ENCODE measurements at regions not wholly inside any gene's neighbourhood (a gene's known extent, or its start where the extent isn't known, plus 50 kb on each side); places are given as distances from the start of the nearest gene placed in this dataset.

DNA sequence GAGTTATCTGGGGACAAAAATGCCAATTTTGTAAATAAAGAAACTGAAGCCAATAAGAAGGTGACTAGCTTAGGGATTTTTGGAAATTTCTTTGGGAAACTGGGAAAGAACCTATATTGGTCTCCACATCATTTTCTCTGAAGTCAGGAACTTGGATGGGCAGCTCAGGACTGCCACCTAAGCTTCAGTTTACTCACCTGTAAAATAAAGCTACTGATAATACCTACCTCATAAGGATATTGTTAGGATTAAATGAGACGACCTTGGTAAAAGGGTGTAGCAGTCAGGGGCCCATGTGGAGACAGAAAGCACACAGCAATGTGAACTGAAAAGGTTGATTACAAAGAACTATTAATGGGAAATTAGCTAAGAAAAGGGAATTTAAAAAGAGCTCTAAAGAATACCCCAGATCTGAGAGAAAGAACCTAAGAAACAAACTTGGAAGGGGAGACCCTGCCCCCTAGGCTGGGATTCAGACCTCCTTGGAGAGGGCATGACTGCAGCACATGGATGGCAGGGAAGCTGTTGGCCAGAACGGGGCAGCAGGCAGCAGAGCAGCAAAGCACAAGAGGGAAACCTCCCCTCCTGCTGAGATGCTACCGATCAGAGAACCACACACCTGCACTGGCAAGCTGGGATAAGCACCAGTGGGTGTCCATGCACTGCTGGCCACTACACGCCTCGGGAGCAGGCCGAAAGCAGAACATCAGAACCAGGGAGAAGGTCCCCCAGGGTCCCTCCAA is 83.7 kb upstream of the THBS1 start:
- TF ChIP-seq, protein P1, sequence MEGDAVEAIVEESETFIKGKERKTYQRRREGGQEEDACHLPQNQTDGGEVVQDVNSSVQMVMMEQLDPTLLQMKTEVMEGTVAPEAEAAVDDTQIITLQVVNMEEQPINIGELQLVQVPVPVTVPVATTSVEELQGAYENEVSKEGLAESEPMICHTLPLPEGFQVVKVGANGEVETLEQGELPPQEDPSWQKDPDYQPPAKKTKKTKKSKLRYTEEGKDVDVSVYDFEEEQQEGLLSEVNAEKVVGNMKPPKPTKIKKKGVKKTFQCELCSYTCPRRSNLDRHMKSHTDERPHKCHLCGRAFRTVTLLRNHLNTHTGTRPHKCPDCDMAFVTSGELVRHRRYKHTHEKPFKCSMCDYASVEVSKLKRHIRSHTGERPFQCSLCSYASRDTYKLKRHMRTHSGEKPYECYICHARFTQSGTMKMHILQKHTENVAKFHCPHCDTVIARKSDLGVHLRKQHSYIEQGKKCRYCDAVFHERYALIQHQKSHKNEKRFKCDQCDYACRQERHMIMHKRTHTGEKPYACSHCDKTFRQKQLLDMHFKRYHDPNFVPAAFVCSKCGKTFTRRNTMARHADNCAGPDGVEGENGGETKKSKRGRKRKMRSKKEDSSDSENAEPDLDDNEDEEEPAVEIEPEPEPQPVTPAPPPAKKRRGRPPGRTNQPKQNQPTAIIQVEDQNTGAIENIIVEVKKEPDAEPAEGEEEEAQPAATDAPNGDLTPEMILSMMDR (IDR thresholded peaks at IDR 0.05), result no peak
- TF ChIP-seq POLR2A (IDR thresholded peaks at IDR 0.05), result no peak

Measured in esophagus squamous epithelium (tissue), 4 donors.